ENCODE measurements at regions not wholly inside any gene's neighbourhood (a gene's known extent, or its start where the extent isn't known, plus 50 kb on each side); places are given as distances from the start of the nearest gene placed in this dataset.

- intact Hi-C loops (cut with DNase I), result no loop called here
- Histone ChIP-seq H3K36me3 (no peaks in the 10 kb centered on the region), H3K9me3 (no peaks in the 10 kb centered on the region), H3K27me3 (no peaks in the 10 kb centered on the region), H3K27ac (no peak overlapping the region), H3K4me1 (no peaks in the 10 kb centered on the region), H3K4me3 (no peak overlapping the region)
- no peak for TF ChIP-seq EP300 (IDR thresholded peaks at IDR 0.05)
- no peak for DNase-seq
- WGBS, 2 donors, result 50 to 71% methylated on average over 1 of the region's 1 CpG
Measured at GRCh38 chr14:83733670-83734069, 1796.3 kb upstream of the FLRT2 start.

DNA sequence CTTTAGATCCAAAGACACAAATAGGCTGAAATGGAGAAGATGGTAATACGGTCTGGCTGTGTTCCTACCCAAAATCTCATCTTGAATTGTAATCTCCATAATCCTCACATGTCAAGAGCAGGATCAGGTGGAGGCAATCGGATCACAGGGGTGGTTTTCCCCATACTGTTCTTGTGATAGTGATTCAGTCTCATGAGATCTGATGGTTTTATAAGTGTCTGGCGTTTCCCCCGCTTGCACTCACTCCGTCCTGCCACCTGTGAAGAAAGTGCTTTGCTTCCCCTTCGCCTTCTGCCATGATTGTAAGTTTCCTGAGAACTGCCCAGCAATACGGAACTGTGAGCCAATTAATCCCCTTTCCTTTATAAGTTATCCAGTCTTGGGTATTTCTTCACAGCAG is 1795.5 kb upstream of the FLRT2 start:
- Histone ChIP-seq H3K27ac (no peak overlapping the region), H3K4me3 (no peak overlapping the region), H3K27me3 (no peaks in the 10 kb centered on the region), H3K36me3 (no peaks in the 10 kb centered on the region), H3K9me3 (no peaks in the 10 kb centered on the region), H3K4me1 (no peaks in the 10 kb centered on the region)
- 70% methylated on average over 7 of the region's 7 CpGs for WGBS, 2 donors
- intact Hi-C loops (cut with DNase I), result no loop called here
- TF ChIP-seq CTCF (IDR thresholded peaks at IDR 0.05) (no peak), POLR2A (IDR thresholded peaks at IDR 0.05) (no peak), EP300 (IDR thresholded peaks at IDR 0.05) (no peak), POLR2AphosphoS5 (IDR thresholded peaks at IDR 0.05) (no peak)
- no peak for DNase-seq

- Histone ChIP-seq H3K4me3 (no peak overlapping the region), H3K27me3 (no peaks in the 10 kb centered on the region), H3K36me3 (no peaks in the 10 kb centered on the region), H3K27ac (no peak overlapping the region), H3K4me1 (no peaks in the 10 kb centered on the region), H3K9me3 (no peaks in the 10 kb centered on the region)
- no peak for DNase-seq
- TF ChIP-seq POLR2AphosphoS5 (IDR thresholded peaks at IDR 0.05) (no peak), EP300 (IDR thresholded peaks at IDR 0.05) (no peak), POLR2A (IDR thresholded peaks at IDR 0.05) (no peak)
- WGBS, 2 donors, result 74 to 85% methylated on average over 3 of the region's 3 CpGs
- intact Hi-C loops (cut with DNase I), result no loop called here
Measured at GRCh38 chr14:83741269-83741668, 1788.7 kb upstream of the FLRT2 start.

DNA sequence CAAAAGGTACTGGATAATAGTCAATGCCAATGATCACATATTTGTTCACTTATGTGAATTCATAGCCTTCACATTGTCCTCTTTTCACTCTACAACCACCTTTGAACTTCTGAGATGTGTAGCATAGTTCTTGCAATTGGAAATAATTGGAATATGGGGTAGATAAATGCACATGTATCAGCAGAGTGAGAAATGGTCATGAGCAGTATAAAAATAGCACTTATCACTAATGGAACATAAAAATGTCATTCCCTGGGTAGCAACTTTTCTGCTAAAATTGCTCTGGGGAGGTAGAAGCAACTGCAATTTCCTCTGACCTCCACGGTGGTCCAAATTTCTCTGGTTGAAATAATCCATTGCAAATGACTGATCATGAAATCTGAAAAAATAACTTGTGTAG is 1785.7 kb upstream of the FLRT2 start:
- WGBS, 2 donors, result 84 to 95% methylated on average over 1 of the region's 1 CpG
- Histone ChIP-seq H3K27ac (no peak overlapping the region), H3K36me3 (no peaks in the 10 kb centered on the region), H3K4me1 (no peaks in the 10 kb centered on the region), H3K4me3 (no peak overlapping the region), H3K9me3 (no peaks in the 10 kb centered on the region), H3K27me3 (no peaks in the 10 kb centered on the region)
- no peak for TF ChIP-seq EP300 (IDR thresholded peaks at IDR 0.05)
- no peak for TF ChIP-seq POLR2AphosphoS5 (IDR thresholded peaks at IDR 0.05)
- no peak for TF ChIP-seq POLR2A (IDR thresholded peaks at IDR 0.05)
- TF ChIP-seq CTCF (IDR thresholded peaks at IDR 0.05), result no peak
- DNase-seq, result no peak
- intact Hi-C loops (cut with DNase I), result no loop called here

- TF ChIP-seq EP300 (IDR thresholded peaks at IDR 0.05) (no peak), CTCF (IDR thresholded peaks at IDR 0.05) (no peak), POLR2A (IDR thresholded peaks at IDR 0.05) (no peak), POLR2AphosphoS5 (IDR thresholded peaks at IDR 0.05) (no peak)
- Histone ChIP-seq H3K27me3 (no peaks in the 10 kb centered on the region), H3K4me1 (no peaks in the 10 kb centered on the region), H3K9me3 (no peaks in the 10 kb centered on the region), H3K4me3 (no peak overlapping the region), H3K27ac (no peak overlapping the region), H3K36me3 (no peaks in the 10 kb centered on the region)
- DNase-seq, result no peak
- intact Hi-C loops (cut with DNase I), result no loop called here
- WGBS, 2 donors, result 92 to 98% methylated on average over 2 of the region's 2 CpGs
Measured at GRCh38 chr14:83744891-83745290, 1785.1 kb upstream of the FLRT2 start.

DNA sequence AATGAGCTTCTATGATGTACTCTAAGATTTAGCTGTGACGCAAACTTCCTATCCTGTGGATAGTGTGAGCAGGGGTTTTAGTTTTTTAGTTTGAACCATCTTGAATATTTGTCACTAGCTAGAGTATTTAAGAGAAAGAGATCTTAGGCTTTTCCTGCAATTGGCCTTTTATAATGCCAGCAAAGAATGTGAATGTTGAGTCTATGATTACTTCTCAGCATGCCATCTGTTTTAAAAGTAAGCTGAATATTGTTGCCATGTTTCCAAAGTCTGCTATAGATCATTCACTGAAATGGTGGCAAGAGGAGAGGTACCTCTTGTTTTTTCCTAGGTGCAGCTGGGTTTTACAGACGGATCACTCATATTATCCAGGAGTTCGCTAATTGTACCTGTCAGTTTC is 1783.6 kb upstream of the FLRT2 start:
- intact Hi-C loops (cut with DNase I), result no loop called here
- no peaks in the 10 kb centered on the region for H3K36me3 ChIP-seq
- no peaks in the 10 kb centered on the region for H3K9me3 ChIP-seq
- WGBS, 2 donors, result 85 to 93% methylated on average over 3 of the region's 3 CpGs
- no peaks in the 10 kb centered on the region for H3K4me1 ChIP-seq
- TF ChIP-seq EP300 (IDR thresholded peaks at IDR 0.05) (no peak), POLR2AphosphoS5 (IDR thresholded peaks at IDR 0.05) (no peak), POLR2A (IDR thresholded peaks at IDR 0.05) (no peak), CTCF (IDR thresholded peaks at IDR 0.05) (no peak)
- no peak overlapping the region for H3K27ac ChIP-seq
- no peak overlapping the region for H3K4me3 ChIP-seq
- no peak for DNase-seq
- no peaks in the 10 kb centered on the region for H3K27me3 ChIP-seq

Data from sigmoid colon (tissue), 6 donors.